GM21529 (cell line): ENCODE measurements at regions not wholly inside any gene's neighbourhood (a gene's known extent, or its start where the extent isn't known, plus 50 kb on each side); places are given as distances from the start of the nearest gene placed in this dataset.
"Not testable (repeated sequence)": the region's sequence is repeated elsewhere in the genome, so short reads cannot be mapped to it uniquely, and the experiment has no call there.

Source experiments
- ATAC-seq: cut with Tn5 transposase; IDR thresholded peaks from one replicate; pipeline ENCODE4 v1.9.1; 2021; ENCODE audit not compliant: unreplicated experiment

DNA sequence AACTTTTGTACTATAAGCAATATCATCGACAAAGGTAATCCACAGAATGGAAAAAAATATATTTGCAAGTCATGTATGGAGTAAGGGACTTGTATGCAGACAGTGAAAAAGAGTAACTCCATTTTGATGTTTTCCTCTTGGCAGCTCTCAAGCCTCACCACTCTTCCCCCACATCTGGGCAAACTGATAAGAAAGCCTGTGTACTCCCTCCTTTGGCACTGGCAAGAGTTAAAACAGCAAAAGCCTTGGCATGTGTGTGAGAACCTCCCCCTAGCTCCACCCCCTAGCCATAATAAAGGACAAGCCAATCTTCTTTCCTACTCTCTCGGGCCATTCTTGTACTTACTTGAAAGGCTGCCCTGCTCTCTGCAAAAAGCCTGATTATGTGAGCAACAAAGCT, 335.2 kb downstream of the LRATD1 start:
- ATAC-seq: no peak

- no peak for ATAC-seq
Measured at GRCh38 chr2:14975381-14975780, 342.9 kb downstream of the LRATD1 start.

DNA sequence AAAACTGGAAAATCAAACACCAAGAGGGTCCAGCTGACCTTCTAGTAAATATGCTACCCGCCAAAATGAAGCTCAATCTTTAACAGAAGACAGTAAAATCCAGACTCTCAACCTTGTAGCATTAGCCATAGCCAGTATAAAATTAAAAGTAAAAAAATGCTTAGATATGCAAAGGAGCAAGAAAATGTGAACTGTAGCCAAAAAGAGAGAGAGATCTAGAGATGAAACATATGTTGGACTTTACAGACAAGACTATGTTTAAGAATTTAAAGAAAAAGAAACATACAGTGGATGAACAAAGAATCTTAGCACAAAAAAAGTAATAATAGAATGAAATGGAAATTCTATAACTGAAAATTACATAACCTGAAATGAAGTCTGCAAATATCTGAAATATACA, 344.5 kb downstream of the LRATD1 start:
- ATAC-seq: no peak

GRCh38 chr2:14978845-14979244, 346.3 kb downstream of the LRATD1 start:
- no peak for ATAC-seq

GRCh38 chr2:14982790-14983189, 350.3 kb downstream of the LRATD1 start:
- ATAC-seq: no peak

DNA sequence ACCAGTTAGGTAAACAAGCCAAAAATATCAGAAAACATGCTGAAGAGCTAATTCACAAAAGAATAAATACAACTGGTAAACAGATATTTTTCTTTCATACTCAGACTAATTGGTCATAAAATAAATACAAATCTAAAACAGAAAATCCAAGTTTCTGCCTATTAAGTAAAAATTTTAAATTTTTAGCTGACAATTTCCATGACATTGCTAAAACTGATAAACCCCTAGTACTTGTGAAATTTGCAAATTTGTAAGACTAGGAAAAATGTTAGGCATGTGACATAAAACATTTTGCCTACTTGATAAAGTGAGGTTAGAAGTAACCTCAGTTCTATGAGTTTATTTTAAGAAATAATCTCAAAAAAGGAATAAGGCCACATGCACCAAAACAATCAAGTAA, 356.1 kb downstream of the LRATD1 start:
- no peak for ATAC-seq

DNA sequence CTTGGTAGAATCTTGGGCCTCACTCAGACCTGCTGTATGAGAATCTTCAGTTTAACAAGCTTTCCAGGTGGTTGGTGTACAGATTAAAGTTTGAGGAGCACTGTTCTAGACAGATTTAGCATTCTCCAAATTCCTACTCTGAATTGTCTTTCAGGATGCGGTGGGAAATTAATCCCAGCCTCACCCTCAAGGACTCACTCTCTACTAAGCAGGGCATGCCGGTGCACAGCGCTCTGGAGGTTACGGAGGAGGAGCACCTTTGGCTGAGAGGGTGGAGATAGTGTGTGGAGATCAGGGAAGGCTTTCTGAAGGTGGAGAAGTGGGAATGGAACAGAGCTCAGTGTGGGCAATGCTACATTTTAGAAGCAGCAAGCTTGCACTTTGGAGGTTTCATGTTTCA, 359.2 kb downstream of the LRATD1 start:
- ATAC-seq: no peak

- ATAC-seq: no peak
Measured at GRCh38 chr2:14994721-14995120, 362.2 kb downstream of the LRATD1 start.

GRCh38 chr2:14996351-14997014, 364.0 kb downstream of the LRATD1 start:
- ATAC-seq: no peak

DNA sequence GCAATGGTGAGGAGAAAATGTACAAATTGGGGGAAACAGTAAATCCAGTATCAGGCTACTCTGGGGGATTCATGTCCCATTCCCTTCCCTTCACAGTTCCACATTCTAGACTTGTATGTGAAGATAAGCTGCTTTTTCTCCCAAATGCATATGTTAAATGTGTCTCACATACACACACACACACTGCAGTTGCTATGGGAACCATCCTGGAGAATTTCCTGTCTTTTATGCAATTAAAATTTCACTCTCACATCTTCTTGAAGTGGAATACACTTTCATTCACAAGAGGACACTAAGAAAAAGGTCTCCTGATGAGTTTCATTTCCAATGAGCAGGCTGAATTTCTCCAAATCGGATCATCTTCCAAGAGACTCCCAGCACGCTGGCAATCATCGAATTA, 366.0 kb downstream of the LRATD1 start:
- no peak for ATAC-seq

GRCh38 chr2:14999114-14999661, 366.7 kb downstream of the LRATD1 start:
- ATAC-seq: no peak

- not testable (repeated sequence) for ATAC-seq
Measured at GRCh38 chr2:15002519-15002918, 370.0 kb downstream of the LRATD1 start.

DNA sequence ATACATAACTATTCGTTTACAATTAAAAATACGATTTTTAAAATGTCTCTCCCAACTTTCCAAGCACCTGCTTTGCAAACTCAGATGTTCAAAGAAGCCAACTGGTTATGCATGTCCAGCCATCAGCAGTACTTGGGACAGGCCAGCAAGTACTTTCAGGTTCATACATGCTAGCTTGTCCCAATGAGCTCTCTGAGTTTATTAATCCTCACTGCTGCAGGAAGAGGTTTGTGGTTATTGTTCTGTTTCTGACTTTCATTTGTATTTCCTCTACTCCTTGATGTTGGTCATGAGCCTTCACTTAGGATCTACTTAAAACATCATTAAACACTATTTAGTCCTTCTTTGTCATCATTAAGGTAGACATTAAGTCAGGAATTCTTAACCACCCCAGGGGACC, 374.1 kb downstream of the LRATD1 start:
- ATAC-seq: peak; percentile 80

GRCh38 chr2:15009681-15010080, 377.2 kb downstream of the LRATD1 start:
- no peak for ATAC-seq

DNA sequence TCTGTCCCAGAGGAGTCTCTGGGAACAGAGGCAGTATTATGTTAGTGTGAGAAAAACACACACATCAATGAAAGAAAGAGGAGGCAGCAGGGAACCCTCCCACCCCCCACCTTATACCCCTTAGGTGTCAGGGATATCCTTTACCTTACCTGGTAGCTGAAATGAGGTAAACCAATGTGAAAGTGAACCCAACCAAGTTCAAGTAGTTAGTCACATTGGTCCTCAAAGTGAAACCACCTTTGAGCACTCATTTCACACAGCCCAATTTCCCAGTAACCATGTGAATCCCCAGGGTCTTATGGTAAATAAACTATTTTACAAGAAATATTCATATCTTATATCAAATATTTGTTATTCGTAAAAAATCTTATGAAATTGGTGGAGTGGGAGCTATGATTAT, 377.8 kb downstream of the LRATD1 start:
- ATAC-seq: peak; percentile 69

- no peak for ATAC-seq
Measured at GRCh38 chr2:15018814-15019213, 386.3 kb downstream of the LRATD1 start.

DNA sequence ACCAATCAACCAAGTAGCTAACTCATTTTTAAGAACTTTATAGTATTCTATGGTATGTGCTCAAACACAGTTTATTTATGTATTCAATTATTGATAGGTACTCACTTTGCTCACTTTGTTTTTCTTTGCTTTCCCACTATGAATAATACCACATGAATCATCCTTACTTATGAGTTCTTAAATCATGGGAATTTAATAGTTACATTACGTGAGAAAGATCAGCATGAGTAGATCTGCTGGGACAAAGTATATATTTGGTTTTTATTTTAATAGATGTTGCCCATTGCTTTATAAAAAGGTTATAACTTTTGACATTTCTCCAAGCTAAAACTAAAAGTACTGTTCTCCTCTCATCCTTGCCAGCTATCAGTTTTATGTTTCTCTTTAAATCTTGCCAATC, 390.7 kb downstream of the LRATD1 start:
- no peak for ATAC-seq

GRCh38 chr2:15028406-15028805, 395.9 kb downstream of the LRATD1 start:
- no peak for ATAC-seq

DNA sequence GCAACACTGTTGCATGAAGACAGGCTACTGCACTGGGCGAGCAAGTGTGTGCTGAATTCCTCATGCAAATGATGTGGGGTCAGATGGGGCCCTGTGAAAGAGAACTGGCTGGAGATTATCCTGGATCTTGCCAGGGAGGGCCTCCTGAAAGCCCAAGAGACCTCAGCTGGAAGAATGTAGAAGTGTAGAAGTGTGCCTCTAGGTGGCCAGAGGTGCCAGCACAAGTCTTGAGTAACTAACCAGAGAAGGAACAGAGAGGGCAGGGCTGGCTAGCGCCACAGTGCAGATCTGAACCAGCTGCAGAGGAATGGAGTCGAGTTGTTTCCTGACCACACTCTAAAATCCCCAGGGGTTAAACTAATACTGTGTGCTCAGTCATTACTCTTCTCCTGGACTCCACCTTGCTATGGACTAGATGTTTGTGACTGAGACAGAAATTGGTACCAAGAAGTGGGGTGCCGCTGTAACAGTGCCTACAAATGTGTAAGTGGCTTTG, 399.3 kb downstream of the LRATD1 start:
- ATAC-seq: peak; percentile 98

DNA sequence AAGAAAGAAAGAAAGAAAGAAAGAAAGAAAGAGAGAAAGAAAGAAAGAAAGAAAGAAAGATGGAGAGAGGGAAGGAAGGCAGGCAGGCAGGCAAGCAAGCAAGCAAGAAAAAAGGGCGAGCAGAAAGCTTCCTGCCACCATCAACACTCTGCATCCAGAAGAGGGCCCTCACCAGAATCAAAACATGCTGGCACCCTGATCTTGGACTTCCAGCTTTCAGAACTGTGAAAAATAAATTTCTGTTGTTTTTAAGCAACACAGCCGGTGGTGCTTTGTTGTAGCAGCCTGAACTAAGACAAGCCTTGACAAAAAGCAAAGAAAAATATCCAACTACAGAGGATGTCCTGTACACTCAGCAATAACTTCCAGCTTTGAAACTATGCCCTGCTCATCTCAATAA, 401.7 kb downstream of the LRATD1 start:
- no peak for ATAC-seq

GRCh38 chr2:15034860-15035259, 402.3 kb downstream of the LRATD1 start:
- no peak for ATAC-seq

- no peak for ATAC-seq
Measured at GRCh38 chr2:15038366-15039364, 406.1 kb downstream of the LRATD1 start.
